HG03432 (cell line): ENCODE measurements at regions not wholly inside any gene's neighbourhood (a gene's known extent, or its start where the extent isn't known, plus 50 kb on each side); places are given as distances from the start of the nearest gene placed in this dataset.
"Not testable (repeated sequence)": the region's sequence is repeated elsewhere in the genome, so short reads cannot be mapped to it uniquely, and the experiment has no call there.

Experiments used
- ATAC-seq: cut with Tn5 transposase; IDR thresholded peaks from one replicate; pipeline ENCODE4 v1.9.1; 2021; ENCODE audit warnings: mild to moderate bottlenecking, moderate library complexity; ENCODE audit not compliant: unreplicated experiment

DNA sequence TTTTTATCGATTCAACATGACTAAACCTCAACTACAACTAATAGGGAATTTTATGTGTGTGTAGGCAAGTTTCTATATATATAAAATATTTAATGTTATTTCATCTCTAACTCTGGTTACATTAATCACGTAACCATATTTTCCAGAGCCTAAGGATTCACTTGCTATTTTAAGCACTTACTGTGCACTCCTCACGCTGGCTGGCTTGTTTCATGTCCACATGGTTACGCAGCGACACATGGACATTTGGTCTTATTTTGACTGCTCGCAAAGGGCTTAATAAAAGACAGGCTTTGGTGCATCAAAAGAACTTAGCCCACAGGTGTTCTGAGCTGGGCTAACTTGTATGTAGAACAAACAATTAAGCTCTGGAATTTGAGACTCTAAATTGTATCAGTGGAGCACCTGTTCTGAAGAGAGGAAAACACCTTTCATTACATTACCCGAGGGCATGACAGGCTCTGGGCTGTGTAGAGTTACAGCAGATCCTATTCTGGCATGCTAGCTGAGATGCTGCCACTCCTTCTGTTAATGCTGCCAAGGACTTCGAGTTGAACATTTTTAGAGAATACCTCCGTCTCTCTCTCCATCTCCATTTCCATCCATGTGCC is 130.0 kb upstream of the NR2F2 start:
- ATAC-seq, result no peak

DNA sequence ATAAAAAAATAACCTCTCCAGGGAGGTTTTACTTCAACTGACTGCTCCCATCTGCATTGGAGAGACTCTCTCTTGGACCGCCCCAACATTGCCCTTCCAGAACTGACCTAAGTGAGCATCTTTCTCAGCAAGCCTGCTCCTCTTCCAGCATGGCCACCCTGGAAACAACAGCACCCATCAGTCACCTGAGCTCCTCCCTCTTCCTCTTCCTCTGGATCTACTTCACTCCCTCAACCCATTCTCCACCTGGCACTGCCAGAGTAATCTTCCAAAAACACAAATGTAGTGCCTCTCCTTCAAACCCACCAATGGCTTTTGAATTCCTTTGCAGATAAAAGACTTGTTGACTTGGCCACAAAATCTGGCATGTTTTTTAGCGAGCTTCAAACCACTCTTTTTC is 128.8 kb upstream of the NR2F2 start:
- ATAC-seq, result no peak

DNA sequence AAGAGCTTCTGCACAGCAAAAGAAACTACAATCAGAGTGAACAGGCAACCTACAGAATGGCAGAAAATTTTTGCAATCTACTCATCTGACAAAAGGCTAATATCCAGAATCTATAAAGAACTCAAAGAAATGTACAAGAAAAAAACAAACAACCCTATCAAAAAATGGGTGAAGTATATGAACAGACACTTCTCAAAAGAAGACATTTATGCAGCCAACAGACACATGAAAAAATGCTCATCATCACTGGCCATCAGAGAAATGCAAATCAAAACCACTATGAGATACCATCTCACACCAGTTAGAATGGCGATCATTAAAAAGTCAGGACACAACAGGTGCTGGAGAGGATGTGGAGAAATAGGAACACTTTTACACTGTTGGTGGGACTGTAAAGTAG is 124.9 kb upstream of the NR2F2 start:
- not testable (repeated sequence) for ATAC-seq

DNA sequence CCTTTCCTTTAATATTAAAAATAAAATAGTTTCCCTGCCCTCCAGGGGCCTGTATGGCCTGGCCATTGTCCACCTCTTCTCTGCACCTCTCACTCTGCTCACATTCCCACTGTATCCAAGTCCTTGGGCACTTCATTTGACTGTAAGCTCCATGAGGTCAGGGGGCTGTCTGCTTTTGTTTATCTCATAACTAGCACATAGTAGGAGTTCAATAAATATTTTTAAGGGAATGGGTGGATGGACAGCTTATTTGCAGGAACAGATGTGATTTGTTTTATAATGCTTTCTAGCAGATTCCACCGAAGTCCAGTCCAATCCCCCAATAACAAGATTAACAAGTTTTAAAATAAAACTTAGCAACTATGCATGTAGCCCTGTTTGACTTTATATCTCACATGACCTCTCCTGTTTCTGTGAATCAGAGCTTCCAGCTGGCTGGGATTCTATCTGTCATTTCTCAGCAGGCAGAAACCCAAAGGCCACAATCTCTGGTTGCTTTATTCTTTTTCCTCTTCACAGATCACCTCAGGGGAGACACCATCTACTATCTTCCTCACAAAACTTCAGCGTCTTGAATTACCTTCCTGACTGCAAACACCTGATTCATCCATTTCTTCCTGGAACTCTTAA is 123.0 kb upstream of the NR2F2 start:
- ATAC-seq, result no peak

DNA sequence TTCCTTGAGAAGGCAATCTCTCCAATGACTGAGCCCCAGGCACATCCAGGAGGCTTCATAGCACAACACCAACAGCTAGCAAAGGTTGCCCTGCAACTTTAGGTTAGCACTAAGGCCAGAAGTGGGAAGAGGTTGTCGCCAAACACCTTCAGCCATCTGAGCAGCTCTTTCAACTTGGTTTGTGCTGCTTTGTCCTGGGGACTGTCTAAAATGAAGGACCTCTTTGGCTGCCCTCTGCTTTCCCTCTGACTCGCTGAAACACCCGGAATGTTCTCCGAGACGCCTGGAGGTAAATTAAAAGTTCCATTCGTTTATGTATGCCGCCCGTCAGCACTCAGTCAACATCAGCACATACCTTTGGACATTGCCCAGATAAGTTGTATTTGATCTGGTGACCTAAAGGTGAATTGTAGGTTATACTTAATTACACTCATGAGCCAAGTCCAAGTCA is 121.2 kb upstream of the NR2F2 start:
- ATAC-seq, result no peak

DNA sequence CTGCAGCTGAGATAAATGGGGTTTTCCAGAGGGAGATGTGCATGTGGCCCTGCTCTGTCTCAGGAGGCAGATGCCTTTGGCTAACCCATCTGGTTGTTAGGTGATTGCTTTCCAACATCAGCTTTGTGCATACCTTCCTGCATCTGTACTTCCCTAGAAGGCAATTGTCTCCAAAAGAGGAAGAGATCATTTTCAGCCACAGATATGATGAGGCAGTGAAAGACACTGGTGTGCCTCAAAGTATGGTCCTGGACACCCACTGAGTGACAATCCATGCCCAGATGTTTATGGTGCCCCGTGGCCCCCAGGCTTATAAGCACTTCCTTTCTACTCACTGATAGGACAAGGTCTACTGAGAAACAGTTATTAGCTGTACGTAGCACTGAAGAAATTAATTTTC is 117.5 kb upstream of the NR2F2 start:
- no peak for ATAC-seq

DNA sequence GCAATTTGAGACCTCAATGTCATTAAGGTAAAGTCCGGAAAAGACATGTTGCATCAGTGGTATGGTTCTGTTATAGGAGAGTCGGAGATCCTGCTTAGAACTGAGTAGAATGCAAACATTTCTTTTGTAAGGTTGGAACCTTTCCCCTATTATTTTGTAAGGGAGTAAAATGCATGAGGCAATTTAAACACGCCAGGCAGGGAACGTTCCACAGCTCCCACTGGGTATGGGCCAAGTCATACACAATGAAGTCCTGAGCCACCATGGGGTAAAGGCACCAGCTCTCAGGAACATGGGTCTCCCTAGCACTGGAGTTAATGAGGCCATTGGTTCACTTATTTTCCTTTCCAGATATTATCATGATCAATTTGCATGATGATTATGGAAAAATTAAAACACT is 116.6 kb upstream of the NR2F2 start:
- ATAC-seq, result no peak

DNA sequence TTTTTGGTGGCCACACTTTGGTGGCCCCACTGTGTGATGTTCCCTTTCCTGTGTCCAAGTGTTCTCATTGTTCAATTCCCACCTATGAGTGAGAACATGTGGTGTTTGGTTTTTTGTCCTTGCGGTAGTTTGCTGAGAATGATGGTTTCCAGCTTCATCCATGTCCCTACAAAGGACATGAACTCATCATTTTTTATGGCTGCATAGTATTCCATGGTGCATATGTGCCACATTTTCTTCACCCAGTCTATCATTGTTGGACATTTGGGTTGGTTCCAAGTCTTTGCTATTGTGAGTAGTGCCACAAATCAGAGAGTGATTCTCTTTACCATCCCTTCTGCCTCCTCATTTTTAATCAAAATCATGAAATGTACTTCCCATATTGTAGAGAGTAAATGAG is 114.0 kb upstream of the NR2F2 start:
- not testable (repeated sequence) for ATAC-seq

DNA sequence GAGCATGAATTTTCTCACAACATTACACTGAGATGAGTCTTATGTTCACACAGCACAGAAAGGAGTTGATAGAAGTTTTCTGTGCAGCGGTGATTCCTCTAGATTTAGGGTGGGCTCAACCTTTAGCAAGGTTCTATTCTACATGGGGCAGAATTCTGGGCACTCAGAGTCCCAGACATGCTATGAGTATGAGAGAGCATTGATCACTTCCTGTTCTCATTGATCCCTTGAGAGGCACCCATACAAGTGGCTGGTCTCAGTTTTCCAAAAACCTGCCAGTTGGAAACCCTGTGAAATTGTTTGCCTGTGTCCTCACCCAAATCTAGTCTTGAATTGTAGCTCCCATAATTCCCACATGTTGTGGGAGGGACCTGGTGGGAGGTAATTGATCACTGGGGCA is 112.5 kb upstream of the NR2F2 start:
- ATAC-seq, result peak; percentile 66

DNA sequence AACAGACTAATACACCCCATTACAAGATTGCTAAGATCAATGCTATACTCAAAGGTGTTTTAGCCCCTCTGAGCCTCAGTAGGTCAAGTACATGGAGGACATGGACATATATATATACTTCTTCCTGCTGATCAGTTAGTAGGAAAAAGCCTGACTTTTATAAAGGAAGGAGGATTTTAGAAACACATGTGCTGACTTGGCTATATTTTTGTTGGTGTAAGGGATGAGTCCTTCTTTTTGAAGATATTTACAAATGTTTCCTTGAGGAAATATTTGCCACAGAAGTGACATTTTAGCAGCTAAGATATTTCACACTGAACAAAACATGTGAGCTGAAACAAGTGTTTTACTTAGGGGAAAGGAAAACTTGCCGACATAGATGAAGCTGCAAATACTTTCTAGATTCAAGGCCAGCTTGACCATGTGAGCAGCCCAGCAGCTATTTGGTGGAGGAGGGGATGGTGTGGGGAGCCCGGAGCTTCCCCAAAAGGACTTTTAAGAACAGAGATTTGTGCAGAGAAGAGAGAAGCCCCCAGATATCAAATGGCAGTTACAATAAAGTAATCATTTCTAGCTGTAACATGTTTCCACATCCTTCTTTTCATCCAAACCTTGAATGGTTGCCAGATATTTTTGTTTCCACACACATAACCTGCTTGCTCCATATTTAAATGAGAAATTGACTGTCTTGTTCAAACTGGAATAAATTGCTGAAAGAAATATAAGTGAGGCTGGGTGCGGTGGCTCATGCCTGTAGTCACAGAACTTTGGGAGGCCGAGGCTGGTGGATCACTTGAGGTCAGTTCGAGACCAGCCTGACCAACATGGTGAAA is 111.7 kb upstream of the NR2F2 start:
- ATAC-seq, result no peak

DNA sequence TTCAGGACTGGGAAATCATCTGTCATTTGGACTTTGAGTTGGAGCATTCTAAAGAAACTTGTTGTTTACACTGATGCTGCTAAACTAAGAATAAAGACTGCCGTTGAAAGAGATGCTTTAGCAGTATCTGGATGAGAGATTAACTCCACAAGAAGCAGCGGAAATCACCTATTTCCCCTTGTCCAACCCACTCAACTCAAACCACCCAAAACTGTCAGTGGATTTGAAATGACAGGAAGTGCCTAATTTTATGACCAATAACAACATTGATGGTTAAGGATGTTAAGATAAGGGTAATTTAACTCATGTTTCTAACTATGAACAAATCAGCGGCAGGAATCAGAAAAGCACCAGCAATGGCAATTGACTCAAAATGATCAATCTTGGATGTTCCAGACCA is 110.8 kb upstream of the NR2F2 start:
- no peak for ATAC-seq

DNA sequence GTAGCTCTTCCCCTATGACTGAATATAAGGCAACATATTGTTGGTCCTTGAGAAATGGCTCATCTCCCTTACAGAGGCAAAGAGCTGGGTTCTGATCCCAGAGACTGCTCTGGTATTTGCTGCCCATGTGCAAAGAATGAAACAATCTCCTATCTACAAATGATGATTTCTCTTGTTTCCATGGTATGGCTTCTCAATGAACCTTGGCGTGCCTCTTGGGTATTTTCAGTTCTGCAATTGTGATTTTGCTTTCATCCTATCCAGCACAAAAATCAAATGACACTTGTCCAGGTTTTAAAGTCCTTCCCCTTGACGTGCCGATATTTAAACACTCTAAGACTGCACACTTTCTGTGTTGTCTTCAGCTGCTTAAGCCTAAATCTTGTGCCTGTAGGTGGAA is 109.8 kb upstream of the NR2F2 start:
- ATAC-seq, result no peak

DNA sequence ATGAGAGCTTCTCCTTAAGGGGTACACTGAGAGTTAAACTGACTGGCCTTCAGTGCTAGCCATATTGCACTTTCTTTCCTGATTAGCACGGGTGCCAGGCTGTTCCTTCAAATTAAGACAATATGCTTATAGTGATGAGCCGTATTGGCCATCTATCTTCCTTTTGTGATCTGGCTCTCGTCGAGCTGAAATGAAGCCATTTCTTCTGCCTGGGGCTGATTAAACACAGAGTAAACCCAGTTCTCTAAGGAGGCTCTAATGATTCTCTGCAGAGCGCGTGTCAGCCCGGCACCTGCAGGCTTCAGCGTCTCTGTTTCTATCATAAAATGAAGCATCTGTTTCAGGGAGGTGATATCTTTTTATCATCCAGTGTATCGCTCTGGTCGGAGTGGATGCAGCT is 107.5 kb upstream of the NR2F2 start:
- no peak for ATAC-seq

DNA sequence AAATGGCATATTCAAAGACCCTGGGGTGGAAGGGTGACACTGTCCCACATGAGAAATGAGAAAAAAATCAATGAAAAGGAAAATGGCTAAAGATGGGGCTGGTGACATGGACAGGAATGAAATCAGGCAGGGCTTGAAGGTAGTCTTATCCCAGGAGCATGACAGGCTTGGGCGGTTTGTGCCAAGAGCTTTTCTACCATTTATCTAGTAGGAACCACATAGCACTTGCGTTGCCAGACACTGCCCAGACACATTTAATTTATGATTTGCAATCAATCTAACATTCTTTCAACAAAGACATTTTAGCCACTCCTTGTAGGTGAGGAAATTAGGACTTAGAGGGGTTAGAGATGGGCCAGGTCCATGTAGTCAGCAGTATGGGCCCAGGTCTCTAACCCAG is 106.6 kb upstream of the NR2F2 start:
- ATAC-seq, result no peak

DNA sequence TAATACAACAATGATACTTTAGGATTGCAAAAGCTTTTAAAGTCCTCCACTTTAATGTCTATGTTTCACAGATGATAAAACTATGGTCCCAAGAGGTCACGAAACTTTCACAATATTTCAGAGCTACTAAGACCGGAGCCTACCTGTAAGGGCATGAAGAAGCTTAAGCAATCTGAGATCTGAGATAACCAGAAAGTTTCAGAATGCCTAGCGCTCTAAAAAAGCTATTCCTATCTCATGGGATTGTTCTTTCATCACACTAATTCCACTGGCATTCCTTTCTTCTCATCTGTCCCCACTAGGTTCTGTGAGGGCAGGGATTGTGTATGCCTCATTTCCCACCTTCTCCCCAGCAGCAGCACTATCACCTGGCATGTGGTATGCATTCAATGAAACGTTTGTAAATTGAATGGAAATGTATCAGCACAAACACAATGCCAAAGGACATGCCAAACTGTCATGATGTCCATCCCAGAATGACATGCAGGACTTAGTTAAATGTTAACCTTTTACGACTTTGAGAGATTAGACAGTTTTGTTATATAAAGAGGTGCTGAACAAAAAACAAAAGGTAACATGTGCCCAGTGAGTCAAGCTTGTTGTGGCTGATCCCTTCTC is 104.7 kb upstream of the NR2F2 start:
- no peak for ATAC-seq

DNA sequence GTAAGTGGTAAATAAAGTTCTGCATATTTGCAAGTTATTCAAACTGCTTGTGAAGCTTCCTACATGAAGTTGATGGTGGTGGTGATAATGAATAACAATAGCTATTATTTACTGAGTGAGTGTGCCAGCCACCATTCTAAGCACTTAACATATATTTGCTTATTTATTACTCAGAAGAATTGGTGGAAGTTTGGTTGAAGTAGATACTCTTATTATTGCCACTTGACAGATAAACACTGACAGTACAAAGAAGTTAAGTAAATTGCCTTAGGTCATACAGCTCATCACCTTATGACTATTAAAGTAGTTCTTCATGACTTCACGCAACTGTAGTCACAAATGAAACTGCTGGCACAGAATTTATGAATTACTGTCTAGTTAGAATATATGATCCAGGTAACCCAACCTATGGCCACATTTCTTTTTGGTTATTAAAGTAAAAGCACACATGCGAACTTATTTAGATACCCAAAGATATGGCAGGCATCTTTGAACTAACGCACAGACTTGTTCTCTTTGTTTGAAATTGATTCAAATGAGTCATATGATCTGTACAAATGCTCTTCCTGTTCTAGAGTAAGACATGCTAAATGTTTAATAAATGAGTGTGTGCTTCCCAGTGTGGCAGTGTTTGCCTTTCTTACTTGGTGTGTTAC is 99.8 kb upstream of the NR2F2 start:
- ATAC-seq, result no peak

DNA sequence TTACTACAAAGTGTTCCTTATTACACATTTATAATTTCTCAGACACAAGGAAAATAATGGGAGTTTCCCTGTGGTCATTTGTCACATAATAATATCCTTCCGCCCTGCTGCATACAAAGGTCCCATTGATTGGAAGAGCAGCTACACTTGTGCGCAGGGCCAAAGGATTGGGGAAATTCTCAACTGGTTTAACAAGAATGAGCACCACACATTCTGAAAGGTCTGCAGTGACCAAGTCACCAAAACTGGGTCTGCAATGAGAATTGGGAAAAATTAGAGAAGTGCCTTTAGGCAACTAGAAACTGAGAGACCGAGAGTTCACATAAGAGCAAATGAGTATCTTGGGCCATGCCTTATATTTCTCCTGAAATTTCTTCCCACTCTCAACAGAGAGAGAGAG is 98.2 kb upstream of the NR2F2 start:
- no peak for ATAC-seq

DNA sequence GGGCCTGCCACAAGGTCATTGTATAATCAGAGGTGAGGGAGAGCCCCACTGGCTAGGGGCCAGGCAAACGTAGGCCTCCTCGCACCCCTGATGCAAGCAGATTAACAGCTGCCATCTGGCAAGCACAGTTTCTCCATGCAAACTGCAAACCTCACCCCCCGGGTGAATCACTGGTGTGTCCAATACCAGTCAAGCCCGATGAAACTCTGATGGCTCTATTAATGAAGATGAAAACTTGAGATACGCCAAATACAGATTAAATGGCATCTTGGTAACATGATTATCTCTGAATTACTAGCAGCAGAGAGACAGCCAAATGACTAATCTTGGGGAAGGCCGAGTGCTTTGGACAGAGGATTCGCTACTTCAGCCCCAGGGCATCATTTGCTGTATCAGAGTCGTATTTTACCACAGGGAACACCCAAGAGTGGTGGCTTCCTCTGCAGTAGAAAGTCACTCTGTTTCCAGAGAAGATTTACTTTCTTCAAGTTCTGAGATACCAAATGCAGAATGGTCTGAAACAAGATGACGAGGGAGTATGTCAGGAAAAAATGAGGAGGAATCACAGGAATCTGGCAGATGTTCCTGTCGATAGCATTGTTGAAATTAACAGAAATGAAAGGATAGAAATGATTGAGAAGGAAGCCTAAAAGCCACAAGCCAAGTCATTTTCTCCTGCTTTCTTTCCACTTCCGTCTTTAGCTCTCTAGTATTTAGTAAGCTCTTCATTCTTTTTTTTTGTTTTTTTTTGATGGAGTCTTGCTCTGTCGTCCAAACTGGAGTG is 96.2 kb upstream of the NR2F2 start:
- ATAC-seq, result peak; percentile 85

DNA sequence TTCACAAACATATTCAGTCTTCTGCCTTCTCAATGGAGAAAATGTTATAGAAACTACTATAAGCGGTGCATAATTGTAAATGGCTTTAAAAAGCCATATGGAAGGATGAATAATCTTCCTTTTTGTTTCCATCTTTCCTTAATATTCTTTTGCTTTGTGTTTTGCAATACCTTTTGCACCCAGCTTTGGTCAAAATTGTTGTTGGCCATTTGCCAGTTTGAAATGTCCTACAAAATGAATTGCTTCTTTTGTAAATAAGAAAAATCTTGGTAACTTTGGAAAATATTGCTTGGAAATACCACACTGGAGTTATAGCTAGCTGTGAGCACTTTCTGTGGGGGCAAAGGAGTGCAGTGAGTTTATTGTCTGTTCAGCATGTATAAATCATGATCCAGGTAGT is 93.5 kb upstream of the NR2F2 start:
- ATAC-seq, result no peak

DNA sequence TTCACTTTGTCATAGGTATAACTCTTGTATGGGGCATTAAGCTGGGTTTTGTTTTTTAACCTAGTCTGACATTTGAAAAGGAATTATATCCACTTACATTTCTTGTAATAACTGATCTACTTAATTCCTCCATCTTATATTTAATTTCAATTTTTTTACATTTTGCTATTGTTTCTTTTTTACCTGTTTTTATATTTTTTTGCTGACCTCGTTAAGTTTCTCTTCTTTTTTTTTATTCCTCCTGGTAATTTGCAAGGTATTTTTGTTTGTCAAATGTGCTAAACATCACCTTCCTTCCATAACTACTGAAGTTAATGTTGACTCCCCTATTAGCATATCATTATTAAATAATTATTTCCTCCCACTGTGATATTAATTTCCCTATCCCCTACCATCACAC is 87.7 kb upstream of the NR2F2 start:
- ATAC-seq, result no peak
